DMS153 (cell line): ENCODE measurements at regions not wholly inside any gene's neighbourhood (a gene's known extent, or its start where the extent isn't known, plus 50 kb on each side); places are given as distances from the start of the nearest gene placed in this dataset.
"Not testable (repeated sequence)": the region's sequence is repeated elsewhere in the genome, so short reads cannot be mapped to it uniquely, and the experiment has no call there.

Source experiments
- DNase-seq: peaks from one replicate; lab custom pipeline; 2025; lab: John Stamatoyannopoulos, UW

DNA sequence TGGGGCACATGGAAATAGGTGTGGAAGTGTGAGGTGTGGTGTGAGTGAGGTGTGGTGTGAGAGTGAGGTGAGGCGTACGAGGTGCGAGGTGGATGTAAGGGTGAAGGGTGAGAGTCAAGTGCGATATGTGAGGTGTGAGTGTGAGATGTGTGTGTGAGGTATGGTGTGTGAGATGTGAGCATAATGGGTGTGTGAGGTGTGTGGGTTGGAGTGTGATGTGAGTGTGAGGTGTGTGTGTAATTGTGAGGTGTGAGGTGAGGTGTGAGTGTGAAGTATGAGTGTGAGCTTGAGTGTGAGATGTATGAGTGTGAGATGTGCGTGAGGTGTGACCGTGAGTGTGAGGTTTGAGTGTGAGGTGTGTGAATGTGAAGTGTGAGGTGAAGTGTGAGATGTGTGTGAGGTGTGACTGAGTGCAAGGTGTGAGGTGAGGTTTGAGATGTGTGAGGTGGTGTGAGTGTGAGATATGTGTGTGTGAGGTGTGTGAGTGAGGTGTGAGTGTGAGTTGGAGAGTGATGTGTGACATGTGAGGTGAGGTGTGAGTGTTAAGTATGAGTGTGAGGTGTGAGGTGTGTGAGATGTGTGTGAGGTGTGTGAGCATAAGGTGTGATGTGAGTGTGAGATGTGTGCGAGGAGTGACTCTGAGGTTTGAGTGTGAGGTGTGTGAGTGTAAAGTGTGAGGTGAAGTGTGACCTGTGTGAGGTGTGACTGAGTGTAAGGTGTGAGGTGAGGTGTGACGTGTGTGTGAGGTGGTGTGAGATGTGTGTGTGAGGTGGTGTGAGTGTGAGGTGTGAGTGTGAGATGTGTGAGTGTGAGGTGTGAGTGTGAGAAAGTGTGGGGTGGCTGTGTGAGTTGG is 354.0 kb downstream of the FOXL1 start:
- DNase-seq = no peak

- DNase-seq = no peak
Observed at GRCh38 chr16:86934581-86935375, 356.4 kb downstream of the FOXL1 start.

GRCh38 chr16:86939609-86940008 is 361.3 kb downstream of the FOXL1 start:
- no peak for DNase-seq

DNA sequence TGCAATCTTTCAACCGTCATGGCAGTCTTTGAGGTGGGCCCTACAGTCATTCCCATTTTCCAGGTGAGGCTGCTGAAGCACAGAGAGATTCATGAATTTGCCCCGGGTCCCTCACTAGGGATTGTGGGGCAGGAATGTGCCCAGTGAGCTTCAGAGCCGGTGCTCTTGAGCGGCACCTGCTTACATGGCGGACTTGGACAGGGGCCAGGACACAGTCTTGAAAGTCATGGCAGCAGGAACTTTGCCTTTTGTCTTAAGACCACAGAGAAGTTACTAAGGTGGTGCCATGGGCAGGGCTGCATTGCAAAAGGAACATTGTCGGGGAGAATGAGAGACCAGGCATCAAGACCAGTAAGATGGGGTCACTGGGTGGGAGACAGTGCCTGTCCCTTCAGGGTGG is 363.4 kb downstream of the FOXL1 start:
- no peak for DNase-seq

- no peak for DNase-seq
Observed at GRCh38 chr16:86942151-86943051, 364.1 kb downstream of the FOXL1 start.

- no peak for DNase-seq
Observed at GRCh38 chr16:86945166-86945900, 367.0 kb downstream of the FOXL1 start.

DNA sequence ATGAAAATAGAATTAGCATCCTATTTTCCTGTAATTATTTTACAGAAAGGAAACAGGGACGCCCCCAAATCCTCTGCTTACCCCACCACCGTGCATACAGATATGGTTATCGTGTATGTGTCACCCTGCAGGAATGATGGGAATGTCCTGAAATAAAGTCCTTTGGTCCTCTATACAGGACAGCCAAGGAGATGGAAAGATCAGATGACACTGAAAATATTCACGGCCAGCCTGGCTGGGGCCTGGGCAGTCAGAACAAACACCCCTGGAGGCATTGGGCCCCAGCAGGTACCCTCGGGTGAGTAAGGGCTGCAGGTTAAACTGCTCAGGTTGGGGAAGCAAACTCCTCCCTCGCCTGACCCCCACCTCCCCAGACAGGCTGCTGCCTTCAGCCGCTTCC is 368.0 kb downstream of the FOXL1 start:
- DNase-seq = no peak

GRCh38 chr16:86946981-86947380 is 368.6 kb downstream of the FOXL1 start:
- DNase-seq = no peak

DNA sequence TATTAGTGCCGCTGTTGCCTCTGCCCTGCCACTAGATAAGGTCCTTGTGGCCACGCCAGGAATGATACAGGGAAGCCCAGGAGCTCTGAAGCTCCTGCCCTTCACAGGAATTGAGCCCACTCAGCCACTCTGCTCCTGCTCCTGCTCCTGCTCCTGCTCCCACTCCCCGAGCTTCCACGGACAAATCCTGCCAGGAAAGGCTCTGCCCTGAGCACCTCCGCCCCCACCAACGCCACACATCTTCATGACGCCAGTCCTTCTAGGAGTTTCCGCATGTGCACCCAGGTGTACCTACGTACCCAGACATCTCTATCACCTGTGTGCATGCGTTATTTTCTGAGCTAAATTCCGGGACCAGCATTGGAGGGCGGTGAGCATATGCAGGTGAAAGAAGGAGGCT is 369.1 kb downstream of the C16orf95 start:
- no peak for DNase-seq

GRCh38 chr16:86949116-86949515 is 368.1 kb downstream of the C16orf95 start:
- no peak for DNase-seq

DNA sequence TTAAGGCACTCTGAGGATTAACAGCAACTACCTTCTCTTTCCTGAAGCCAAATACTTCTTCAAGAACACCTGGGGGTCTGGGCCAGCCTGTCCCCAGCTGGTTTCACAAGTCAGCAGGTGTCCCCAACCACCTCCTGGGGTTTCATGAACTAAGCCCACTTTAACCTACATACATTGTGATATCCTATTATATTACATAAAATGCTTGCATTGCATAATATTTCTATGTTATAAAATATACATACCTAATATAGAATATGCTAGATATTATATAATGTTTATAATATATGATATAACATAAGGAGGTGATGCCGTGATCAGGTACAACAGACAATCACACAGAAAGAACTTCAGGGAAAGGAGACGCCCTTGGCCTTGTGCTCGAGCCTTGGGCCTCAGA is 367.6 kb downstream of the C16orf95 start:
- no peak for DNase-seq

- DNase-seq = no peak
Observed at GRCh38 chr16:86951041-86951822, 366.0 kb downstream of the C16orf95 start.

- DNase-seq = no peak
Observed at GRCh38 chr16:86951831-86952598, 365.2 kb downstream of the C16orf95 start.

DNA sequence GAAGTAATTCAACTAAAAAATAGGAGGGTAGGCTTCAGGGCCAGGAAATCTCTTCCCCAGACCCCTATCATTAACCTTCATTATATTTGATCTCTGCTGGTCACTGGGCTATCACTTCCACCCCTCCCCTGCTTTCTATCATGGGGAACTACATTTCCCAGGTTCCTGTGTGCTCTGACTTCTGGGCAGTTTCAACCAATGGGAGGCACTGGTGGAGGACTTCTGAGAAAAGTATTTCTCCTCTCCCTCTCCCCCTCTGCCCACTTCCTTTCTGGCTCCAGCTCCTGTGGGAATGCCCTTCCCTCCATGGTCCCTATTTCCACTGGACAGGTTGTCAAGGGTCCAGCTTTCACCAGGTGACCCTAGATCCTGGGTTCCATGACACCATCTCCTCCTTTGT is 364.4 kb downstream of the C16orf95 start:
- no peak for DNase-seq

GRCh38 chr16:86953631-86954391 is 363.4 kb downstream of the C16orf95 start:
- DNase-seq = no peak

DNA sequence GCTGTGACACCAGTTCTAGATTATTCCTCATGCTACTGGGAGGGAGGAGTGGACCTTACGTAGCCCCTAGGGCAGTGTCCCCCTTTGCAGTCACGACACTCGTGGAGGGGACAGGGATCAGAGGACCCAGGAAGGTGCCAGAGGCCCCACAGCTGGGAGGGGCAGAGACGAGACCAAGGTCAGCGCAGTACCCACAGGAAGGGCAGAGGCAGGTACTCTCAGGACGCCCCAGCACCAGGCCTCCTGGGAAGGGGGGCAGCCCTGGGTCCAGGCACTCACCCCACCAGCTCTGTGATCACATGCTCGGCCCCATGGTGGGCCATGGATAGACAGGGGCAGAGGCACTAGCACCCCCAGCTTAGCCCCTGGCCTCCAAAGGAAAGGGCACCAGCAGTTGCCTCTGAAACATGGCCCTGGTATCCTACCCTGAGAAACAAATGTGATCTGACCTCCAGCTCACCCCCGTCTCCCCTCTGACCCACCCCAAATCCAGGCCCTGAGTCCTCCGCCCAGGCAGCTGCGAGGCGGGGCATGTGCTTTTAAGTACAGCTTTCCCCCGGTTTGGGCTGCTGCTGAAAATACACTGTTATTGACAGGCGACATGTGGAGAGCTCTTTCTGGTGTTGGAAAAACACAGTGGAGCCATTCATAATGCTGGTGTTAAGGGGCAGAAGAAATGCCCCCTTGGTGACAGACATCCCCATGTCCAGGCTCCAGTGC is 361.9 kb downstream of the C16orf95 start:
- DNase-seq = no peak

DNA sequence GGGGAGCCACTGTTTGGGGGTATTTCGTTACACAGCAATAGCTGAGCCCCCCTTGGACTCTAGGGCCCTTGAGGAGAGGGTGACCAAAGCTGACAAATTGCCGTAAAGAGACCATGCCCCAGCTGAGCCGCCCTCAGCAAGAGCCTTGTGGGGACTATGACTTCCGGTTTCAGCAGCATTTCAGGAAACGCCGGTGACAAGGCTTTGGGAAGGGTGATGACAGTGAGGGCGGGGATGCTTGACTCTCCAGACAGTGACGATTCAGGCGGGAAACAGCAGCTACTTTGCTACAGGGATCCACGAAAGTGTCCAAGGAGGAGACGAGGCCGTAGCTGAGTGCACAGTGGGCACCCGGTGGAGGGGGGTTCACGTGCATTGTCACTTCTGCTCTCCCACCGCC is 360.8 kb downstream of the C16orf95 start:
- no peak for DNase-seq

DNA sequence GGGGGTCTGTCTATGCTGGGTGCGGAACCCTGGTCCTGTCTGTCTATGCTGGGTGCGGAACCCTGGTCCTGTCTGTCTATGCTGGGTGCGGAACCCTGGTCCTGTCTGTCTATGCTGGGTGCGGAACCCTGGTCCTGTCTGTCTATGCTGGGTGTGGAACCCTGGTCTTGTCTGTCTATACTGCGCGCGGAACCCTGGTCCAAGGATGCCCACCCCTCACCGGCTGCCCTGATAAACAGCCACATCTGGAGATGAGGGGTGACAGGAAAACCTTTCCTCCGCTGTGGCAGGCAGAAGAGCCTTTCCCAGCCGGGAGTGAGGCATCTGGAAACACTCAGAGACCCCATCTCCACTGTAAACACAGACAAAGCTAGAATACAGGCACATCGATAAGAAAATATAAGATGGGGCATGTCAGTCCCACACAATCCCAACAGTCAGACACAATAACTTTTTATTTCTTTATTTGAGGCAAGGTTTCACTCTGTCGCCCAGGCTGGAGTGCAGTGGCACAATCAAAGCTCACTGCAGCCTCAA is 359.5 kb downstream of the C16orf95 start:
- not testable (repeated sequence) for DNase-seq
